GM12873 (cell line): ENCODE measurements at regions not wholly inside any gene's neighbourhood (a gene's known extent, or its start where the extent isn't known, plus 50 kb on each side); places are given as distances from the start of the nearest gene placed in this dataset.

ENCODE experiments used
- CTCF ChIP-seq: IDR thresholded peaks from 2 replicates; pipeline ENCODE4 v1.5.1; 2012; ENCODE audit warnings: low read depth, mild to moderate bottlenecking, moderate library complexity, low read length, control low read depth; ENCODE audit not compliant: insufficient read depth; ENCODE audit errors: missing control alignments

- TF ChIP-seq CTCF, result no peak
Measured at GRCh38 chr18:24922491-24922890, 429.5 kb downstream of the ZNF521 start.

GRCh38 chr18:24923138-24923537, 428.8 kb downstream of the ZNF521 start:
- no peak for TF ChIP-seq CTCF

DNA sequence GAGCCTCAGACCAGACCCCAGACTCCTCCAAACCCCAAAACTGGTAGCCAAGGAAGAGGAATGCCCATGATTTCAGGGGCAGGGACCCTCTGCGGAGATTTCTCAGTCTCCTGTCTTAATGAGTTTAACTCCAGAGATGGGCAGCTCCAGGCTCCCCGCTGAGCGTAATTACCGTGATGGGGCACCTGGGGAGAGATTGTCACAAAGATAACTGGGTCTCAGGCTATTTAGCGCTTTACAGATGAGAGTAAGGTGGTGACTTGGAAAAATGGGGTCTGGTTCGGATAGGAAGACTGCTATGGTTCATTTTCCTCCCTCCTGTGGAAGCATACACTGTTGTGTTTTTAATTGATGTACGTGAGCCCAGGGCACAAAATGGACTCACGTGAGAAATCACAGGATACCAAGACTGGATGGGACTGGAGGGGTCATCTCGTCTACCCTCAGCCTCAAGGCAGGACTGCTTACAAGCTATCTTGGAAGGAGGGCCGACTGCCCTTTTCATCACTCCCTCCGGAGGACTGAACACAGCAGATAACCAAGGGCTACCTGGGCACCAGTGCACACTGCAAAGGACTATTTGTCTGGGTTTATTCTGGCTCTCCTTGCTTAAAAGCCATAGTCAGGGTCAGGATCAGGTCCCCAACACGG, 427.8 kb downstream of the ZNF521 start:
- no peak for TF ChIP-seq CTCF

- no peak for TF ChIP-seq CTCF
Measured at GRCh38 chr18:24926649-24927048, 425.3 kb downstream of the ZNF521 start.

DNA sequence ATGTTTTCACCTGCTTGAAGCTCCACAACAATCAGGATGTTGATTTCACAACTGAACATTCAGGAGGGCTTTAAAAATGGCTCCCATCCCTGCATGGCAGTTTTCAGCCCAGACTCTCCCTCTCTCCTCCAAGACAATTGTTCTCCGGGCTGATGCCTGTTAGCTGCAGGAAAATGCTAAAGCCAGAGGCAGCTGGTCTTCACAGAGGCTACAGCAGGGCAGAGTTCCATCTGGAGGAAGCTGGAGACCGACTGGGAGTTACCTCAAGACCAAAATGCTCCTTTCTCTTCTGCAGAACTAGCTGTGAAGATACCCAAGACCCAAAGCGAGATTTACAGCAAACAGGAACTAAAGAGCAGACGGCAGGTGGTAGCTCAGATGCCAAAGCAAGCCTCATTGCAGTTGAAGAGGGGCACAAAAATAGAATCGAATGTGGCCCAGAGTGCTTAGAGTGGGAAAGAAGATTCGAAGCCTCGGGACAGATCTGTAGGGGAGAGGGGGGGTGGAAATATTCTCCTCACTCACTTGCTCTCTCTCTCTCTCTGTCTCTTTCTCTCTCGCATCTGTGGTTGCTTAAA, 423.6 kb downstream of the ZNF521 start:
- TF ChIP-seq CTCF, result no peak

DNA sequence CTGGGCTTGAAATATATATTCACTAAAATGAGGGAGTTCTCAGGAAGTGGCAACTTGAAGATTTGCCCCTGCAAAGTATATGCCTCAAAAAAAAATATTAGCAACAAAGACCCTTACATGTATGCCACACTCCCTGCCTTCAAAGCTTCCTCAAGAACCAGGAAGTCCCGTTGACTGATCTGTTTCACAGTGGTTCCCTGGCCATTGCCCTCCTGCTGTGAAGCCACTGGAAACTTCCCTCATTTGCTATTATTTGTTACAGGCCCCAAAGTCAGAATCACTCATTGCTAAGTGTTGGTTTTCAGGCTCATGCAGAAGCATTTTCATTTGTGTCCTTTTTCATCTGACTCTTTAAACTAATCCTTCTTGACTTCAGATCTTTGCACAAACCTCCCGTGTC, 421.5 kb downstream of the ZNF521 start:
- TF ChIP-seq CTCF, result no peak

DNA sequence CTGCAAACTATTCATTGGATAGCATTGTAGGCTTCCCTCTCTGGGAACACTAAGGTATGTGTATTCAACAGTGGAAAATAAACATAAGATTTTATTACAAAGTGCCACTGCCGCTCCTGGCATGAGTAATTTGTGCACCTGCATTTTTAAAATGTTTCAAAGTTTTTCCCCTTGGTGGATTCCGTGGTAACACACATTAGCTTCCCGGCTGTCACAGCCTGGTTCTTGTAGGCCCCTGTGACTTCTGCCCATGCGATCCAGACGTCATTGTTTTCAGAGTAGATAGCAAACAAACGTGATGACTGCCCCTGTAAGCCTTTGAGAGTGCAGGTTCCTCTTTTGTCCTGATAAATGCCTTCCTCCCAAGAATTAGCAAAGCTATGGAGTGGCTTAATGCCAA, 421.0 kb downstream of the ZNF521 start:
- TF ChIP-seq CTCF, result no peak

DNA sequence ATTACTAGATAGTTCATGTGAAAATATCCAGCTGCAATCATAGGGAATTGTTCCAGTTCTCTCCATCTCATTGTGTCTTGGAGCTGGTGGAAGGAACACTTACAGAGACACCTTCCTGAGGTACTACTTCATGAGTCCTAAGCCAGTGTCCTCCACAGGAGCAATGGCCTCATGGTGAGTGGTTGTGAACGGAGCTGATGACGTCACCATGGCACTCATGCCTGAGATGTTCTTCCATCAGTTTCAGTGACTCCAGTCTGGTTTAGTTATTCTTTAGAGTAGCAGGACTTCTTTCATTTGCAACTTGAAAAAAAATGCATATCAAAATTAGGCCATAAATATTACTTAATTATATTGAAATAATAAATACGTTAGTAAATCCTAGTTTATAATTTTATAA, 418.6 kb downstream of the ZNF521 start:
- TF ChIP-seq CTCF, result no peak
